GM20431 (cell line): ENCODE measurements at regions not wholly inside any gene's neighbourhood (a gene's known extent, or its start where the extent isn't known, plus 50 kb on each side); places are given as distances from the start of the nearest gene placed in this dataset.

Experiments used
- in situ Hi-C: fragments of 300-500 bp; cut with MseI, MboI; formaldehyde crosslinking; loops from one replicate; pipeline ENCODE4 v1.15.0; 2020; ENCODE audit warnings: low sequenced_read_pairs; ENCODE audit not compliant: unreplicated experiment

DNA sequence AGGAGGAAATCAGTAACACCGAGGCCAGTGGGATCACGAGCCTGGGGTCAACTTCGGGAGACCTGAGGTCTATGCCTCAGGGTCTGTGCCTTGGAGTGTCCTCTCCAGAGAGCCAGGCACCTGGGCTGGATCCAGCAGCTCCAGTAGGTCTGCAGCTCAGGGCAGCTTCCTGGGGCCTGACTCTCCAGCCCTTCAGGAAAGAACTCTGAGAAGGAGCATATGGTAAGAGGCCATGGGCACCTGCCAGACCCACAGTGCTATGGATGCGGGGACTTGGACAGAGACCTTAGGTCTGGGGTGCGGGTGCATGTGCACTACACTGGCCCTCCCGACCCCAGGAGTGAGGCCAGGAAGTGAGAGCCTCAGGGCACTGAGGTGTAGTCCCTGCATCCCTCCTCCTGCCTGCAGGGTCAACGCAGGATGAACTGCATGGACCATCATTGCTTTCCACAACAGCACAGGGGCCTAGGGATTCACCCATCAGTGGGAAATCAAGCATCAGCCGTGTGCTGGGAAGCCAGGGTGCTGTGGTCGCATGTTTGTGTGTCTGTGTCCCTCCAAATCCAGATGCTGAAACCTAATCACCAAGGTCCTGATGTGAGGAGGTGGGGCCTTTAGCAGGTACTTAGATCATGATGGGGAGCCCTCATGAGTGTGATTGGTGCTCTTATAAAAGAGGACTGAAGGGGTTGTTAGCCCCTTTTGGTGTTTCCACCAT lies 210.9 kb upstream of the CST7 start:
- in situ Hi-C loops: no loop called here

DNA sequence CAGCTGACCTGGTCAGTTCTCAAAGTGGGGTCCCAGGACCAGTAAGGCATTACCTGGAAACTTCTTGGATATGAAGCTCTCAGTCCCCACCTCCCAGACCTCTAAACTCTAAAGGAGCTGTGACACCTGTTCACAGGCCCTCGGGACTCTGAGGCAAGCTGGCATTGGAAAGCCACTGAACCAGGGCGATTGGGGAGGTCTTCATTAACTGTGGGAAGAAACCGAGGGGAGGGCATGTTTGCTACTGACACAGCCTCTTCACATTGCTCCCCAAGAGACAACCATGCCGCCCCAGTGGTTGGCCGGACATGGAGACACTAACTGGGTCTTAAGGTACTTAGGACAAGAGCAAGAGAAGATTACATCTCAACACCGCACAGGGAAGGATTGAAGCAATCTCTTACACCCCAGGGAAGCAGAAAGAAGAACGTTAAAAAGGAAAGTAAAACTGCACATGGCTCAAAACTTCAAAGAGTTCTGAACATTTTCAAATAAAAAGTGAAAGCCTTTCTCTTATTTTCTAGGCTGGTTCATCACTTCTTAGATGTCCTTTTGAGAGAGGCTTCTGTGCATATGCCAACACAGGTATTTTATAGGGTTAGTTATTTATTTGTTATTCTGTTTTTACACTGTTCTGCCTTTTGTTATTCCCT lies 210.0 kb upstream of the CST7 start:
- in situ Hi-C loops: no loop called here

DNA sequence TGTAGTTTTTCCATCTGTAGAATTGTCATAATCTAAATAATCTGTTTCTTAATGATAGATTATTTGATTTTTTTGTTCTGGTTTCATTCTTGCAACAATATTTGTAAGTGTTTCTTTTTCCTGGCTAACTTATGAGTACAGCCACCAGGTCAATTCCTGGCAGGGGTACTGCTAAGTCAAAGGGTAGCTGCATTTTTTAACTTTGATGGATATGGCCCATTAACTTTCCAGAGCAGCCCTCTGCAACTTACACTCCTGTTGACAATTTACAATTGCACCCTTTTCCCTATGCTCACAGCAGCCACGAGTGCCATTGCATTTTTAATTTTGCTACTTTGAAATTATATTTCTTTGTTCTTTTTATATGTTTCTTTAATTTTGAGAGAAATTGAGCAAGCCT lies 209.3 kb upstream of the CST7 start:
- in situ Hi-C loops: no loop called here

DNA sequence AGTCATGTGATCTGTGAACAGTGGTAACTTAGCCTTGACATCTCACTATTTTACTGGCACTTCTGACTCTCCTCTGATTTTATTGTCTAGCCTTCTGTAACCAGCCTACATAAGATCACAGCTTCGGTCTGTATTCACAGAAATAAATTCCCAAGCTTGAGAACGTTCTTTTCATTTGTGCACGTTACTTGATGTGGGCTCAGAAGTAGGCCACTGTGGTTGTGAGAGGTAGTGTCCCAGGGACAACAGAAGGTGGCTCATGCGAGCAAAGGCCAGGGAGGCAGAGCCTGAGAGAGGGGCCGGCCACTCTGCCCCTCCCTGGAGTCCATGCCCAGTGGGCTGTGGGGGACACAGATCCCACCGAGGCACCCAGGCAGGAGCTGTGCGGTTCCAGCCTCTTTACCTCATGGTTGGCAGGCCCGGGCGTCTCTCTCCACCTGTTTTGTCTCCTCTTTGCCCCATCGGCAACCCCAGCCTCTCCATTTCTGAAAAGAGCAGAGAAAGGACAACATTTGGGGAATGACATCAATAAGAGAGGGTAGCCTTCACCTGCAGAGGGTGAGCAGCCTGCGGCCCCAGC lies 207.5 kb upstream of the CST7 start:
- in situ Hi-C loops: no loop called here

DNA sequence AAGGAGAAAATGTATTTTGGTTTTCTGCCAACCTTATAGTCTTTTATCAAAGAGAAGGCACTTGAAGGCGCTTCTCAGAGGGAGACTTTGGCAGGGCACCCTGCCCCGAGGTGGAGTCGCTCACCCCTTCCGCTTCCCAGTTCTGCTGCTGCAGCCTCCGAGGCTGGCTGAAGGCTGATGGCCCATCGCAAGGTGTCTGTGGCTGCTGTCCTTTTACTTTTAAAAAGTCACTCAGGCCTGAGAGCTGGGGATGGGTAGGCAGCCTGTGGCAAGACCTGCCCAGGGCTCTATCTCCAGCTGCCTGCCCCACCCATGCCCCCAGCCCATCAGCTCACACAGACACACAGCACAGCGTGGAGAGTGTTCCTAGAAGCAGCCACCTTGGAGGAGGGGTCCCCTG lies 206.6 kb upstream of the CST7 start:
- in situ Hi-C loops: no loop called here

DNA sequence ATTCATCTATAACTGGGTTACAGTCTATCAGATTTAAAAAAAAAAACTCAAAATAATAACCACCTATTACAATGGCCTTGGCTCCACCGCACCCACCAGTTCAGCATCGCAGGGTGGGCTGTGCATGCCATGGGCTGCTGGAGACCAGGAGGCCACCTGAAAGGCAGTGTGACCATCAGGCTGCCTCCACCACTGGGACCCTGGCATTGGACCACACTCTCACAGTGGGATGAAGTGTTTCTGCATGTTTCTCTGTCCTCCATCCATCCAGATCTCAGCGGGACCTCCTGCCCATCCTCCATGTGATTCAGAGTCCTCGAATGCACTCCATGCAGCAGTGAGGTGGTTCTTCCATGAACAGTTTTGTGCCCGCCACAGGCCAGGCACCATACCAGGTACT lies 206.1 kb upstream of the CST7 start:
- in situ Hi-C loops: no loop called here

DNA sequence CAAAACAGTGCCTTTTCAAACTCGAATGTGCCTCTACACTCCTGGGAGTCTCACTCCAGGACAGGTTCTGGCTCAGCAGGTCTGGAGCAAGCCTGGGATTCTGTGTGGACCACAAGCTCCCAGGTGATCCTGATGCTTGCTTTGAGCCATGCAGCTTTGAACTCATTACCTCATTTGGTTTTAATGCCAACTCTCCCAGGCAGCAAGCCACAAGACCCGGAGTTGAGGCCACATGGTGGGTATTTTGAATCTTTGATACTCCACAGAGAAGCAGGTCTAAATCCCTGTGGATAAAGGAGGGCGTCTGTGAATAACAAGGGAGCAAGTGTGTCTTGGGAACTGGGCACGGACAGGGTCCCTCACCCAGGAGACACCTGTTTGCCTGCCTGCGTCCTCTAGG lies 205.4 kb upstream of the CST7 start:
- in situ Hi-C loops: no loop called here

DNA sequence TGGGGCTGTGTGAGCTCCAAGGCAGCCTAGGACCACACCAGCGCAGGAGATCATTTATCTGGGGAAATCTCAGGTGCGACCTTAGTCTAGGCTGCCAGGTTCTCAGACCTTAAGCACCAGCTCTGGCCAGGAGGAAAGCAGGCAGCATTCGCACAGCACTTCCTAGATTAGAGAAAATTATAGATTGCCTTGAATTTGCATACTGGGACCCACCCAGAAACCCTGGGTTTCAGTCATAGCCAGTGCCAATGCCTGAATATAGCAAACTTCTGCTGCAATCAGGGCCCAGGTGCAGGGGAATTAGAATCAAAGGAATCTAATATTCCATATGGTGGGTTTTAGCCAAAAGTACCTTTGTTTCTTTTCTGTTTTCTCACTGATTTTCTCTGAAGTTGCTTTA lies 204.3 kb upstream of the CST7 start:
- in situ Hi-C loops: no loop called here

DNA sequence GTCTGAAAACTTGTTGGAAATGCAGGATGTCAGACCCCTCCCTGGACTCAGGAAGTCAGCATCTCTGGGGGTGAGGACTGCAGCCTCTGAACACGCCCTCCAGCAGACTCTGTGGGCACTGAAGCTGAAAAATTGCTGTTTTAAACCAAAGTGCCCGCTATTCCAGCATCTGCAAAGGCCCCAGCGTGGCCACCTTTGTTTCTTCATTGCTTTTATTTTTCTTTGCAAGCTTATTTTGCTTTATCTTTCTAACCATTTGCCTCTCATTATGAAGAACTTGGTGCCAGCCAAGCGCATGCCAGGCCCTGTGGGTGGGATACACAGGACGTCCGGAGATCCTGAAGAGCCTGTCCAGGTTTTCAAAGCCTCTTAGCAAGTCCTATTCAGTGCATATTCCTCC lies 203.9 kb upstream of the CST7 start:
- in situ Hi-C loops: no loop called here

DNA sequence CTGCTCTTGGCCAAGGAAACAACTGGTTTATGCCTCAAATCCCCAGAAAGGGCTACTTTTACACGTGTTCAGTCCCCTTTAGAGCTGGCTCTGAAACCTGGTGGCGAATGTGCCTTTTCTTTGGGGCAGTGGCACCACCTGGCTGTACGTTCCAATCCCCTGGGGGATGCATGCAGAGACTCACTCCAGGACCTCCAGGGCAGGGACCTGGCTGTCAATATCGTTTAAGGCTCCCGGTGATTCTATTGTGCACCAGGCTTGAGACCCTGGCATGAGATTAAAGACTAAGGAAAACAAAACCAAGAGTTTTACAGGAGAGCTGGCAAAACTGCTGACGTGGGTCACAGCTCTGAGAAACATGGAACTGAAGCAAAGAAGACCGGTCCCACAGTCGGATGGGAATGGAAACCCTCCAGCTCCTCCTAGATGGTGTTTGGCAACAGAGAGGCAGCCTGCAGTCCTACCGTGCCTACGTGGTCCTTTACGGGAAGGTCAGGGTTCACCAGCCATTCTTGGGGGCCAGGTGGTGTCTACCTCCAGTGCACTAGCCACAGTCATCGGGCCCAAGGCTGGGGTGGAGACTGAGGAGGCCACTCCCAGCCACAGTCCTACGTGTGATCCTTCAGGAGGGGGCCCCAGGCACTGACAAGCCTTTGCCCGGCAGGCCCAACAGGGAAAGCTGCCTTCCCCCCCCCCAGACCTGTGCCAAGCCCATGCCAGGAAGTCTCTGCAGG lies 203.3 kb upstream of the CST7 start:
- in situ Hi-C loops: no loop called here

DNA sequence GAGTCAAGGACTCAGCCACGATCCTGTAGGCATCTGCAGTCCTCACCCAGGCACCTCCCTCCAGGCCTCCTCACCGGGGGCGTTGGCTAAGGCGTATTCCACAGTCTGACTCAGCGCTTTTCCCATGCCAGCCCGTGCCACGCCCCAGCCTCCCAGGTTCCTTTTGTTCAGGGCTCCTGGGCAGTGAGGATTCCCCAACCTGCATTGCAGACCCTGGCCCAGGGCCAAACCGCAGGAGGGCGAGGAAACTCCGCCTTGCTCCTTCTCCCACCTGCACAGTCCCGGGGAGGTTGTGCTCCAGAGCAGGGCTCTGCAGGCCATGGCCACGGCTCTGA lies 202.8 kb upstream of the CST7 start:
- in situ Hi-C loops: no loop called here

DNA sequence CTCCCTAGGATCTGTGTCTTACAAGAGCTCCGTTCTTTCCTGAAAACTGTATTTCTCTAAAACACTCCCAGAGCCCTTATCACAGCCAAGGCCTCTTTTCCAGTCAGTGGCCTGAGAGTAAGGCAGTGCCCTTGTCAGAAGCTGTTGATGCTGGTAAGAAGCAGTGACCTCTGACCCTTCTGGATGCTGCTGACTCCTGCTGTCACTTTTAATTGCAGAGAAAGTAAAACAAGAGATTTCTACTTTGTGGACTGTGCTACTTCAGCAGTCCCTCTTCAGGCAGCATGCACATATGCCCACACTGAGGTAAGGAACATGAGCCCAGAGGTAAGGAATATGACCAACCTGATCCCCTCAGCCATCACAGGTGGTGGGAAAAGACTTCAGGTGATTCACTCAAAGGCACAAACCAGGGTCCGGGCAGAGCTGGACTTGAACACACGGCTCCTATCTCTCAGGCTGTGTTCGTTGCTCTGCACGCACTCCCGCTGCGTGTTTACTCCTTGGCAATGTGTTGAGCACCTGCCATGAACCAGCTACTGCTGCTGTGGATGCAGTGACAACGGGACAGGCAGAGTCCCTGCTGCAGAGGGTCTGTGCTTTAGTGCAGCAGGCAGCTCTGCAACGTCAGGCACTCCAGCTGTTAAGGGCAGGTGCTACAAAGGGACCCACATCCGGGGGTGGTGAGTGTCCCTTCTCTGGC lies 201.9 kb upstream of the CST7 start:
- in situ Hi-C loops: no loop called here

DNA sequence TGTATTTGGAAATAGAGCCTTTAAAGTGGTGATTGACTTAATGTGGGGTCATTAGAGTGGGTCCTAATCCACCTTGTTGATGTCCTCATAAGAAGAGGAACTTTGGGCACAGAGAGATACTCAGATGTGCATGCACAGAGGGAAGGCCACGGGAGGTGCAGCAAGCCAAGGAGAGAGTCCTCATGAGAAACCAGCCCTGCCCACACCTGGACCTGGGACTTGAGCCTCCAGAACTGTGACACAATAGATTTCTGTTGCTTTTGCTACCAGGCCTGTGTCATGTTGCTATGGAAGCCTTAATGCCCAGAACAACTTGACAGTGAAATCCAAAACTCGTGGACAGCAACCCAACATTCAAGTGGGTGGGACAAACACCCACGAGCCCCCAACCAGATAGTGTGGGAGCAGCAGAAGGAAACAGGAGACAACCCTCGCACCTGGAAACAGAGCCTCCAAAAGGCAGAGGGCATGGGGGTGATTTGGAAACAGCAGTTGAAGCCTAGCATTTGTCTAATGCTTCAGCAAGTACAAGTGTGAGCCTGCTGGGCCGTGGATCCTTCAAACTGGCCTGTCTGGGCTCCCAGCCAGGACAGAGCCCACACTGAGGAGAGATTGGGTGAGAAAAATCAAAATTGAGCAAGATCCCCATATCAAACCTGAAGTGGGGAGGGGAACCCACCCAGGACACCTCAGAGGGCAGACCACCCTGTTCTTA lies 201.0 kb upstream of the CST7 start:
- in situ Hi-C loops: no loop called here

DNA sequence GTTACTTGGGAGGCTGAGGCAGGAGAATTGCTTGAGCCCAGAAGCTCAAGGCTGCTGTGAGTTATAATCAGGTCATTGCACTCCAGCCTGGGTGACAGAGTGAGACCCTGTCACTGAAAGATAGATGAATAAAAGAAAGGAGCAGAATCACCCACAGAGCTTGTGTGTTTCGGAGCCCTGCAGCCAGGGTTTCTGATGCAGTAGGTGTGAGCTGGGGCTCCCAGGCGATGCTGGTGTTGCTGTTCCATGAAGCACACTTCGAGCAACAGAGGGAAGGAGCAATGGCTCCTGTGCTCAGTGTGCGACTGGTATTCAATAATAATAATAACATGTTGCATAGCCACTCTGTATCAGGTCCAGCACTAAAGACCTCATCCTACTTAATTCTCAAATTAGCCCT lies 197.5 kb upstream of the CST7 start:
- in situ Hi-C loops: no loop called here

DNA sequence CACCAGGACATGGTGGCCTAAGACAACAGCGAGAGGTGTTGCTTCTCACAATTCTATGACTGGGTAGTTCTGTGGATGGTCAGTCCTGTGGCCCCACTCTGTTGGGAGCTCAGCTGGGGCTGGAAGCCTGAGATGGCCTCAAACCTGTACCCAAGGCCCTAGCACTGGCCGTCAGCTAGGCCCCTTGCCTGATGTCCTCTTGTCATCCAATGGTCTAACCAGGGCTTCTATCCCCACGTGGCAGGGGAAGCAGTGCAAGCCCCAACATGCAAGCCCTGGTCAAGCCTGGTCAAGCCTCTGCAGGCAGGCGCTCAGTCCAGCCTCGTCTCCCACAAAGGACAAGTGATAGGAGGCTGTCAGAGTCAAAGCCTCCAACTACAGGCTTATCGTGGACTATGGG lies 196.5 kb upstream of the CST7 start:
- in situ Hi-C loops: no loop called here

DNA sequence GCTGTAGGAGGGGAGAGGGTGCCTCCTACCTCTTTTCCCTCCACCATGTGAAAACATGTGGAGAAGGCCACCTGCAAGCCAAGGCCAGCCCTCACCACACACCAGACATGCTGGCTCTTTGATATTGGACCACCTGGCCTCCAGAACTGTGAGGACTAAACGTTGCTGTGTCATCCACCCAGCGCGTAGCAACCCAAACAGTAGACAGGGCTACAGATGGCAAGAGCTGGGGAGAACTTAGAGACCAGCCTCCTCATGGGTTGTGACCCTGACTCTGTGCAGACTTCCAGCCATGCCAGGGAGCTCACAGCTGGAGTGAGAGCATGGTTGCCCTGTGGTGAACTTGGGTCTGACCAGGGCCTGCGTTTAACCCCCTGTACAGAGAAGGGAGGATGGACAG lies 195.9 kb upstream of the CST7 start:
- in situ Hi-C loops: no loop called here

DNA sequence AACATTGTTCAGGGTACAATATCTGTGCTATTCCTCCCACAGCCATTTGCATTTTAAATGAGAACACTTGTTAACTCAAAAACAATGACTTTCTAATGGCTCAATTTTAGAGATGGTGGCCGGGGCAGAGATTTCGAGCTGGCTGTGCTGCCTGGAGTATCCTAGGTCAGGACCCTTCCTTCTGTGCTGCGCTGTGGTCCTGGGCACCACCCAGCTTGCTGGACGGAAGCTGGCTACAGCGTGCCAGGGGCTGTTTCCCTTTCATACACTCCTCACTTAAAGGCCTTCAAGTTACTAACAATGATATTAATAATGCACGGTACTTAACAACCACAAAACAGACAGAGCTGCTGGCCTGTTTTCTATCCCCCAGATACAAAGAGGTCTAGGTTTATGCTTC lies 194.4 kb upstream of the CST7 start:
- in situ Hi-C loops: no loop called here

DNA sequence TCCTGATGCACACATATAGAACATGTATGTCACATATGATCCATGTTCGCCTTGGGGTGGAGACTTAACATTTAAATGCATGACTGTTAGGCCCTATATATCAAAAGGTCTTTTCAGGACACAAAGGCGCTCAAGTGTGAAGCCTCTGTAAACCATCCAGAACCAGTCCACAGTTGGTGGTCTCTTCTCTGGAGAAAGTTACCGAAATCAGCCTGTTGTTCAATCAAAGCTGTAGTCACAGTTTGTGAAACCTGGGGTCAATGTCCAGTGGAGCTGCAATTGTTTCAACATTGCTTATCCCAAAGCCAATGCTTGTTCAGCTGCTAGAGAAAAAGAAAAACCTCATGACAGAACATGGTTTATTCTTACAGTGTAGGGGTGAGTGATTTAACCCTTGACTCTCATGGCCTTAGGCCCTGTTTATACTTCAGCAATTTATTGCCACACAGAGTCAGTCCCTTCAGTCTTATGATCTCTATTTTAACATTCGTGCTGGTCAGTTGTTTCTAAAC lies 193.6 kb upstream of the CST7 start:
- in situ Hi-C loops: no loop called here

DNA sequence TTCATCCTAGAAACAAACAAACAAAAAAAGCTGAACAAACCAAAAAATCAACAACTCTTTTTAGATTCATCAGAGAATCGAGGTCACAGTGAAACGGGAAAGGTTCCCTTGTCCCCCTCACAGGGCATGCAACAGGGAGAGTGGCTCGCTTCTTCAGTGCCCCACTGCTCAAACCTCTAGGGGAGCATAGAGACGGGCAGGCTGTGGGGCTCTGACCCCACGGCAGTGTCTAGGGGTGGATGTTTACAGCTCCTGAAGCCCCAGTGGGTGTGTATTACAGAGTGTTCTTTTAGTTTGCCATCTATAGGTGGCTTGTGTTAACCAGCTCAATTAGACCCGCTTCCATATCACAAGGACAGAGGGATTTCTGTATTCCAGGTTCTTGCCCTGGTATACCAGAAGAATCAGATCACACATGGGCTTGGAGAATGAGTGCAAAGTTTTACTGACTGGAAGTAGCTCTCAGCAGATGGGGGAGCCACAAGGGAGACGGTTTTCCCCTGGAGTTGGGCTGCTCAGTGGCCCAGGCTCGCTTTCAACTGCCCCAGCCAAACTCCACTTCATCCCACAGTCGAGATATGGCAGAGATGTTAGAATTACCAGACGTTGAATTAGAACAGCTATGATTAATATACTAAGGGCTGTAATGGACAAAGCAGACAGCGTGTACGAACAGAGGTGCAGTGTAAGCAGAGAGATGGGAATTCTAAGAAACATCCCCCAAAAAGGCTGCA lies 192.6 kb upstream of the CST7 start:
- in situ Hi-C loops: no loop called here
